ENCODE measurements at regions not wholly inside any gene's neighbourhood (a gene's known extent, or its start where the extent isn't known, plus 50 kb on each side); places are given as distances from the start of the nearest gene placed in this dataset.

DNA sequence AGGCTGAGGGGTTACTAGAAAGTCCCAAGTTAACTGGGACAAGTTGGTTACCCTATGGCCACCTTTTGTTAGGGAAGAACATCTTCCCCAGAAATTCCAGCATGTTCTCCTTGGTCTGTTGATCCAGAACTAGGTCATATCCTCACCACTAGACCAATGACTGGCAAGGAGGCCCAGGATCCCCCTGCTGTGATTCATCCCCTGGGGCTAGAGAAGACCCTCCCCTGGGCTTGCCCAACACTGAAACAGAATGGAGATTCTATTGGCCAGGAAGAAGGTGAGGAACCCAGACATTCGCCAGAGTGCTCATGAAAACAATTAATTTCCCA, 90.1 kb upstream of the SIM2 start:
- no peak for TF ChIP-seq POLR2A (IDR thresholded peaks at IDR 0.05)
- TF ChIP-seq, protein P1, sequence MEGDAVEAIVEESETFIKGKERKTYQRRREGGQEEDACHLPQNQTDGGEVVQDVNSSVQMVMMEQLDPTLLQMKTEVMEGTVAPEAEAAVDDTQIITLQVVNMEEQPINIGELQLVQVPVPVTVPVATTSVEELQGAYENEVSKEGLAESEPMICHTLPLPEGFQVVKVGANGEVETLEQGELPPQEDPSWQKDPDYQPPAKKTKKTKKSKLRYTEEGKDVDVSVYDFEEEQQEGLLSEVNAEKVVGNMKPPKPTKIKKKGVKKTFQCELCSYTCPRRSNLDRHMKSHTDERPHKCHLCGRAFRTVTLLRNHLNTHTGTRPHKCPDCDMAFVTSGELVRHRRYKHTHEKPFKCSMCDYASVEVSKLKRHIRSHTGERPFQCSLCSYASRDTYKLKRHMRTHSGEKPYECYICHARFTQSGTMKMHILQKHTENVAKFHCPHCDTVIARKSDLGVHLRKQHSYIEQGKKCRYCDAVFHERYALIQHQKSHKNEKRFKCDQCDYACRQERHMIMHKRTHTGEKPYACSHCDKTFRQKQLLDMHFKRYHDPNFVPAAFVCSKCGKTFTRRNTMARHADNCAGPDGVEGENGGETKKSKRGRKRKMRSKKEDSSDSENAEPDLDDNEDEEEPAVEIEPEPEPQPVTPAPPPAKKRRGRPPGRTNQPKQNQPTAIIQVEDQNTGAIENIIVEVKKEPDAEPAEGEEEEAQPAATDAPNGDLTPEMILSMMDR (IDR thresholded peaks at IDR 0.05): no peak

All from body of pancreas (tissue), 4 donors.